NCI-H128 (cell line): ENCODE measurements at regions not wholly inside any gene's neighbourhood (a gene's known extent, or its start where the extent isn't known, plus 50 kb on each side); places are given as distances from the start of the nearest gene placed in this dataset.
"Not testable (repeated sequence)": the region's sequence is repeated elsewhere in the genome, so short reads cannot be mapped to it uniquely, and the experiment has no call there.

Source experiments
- DNase-seq: peaks from one replicate; lab custom pipeline; 2025; ENCODE audit not compliant: unreplicated experiment; lab: John Stamatoyannopoulos, UW

- DNase-seq: no peak
Measured at GRCh38 chr2:133970641-133971040, 283.2 kb upstream of the MGAT5 start.

GRCh38 chr2:133972297-133972696 lies 281.6 kb upstream of the MGAT5 start:
- DNase-seq: no peak

- DNase-seq: no peak
Measured at GRCh38 chr2:133972786-133973185, 281.1 kb upstream of the MGAT5 start.

- no peak for DNase-seq
Measured at GRCh38 chr2:133974353-133974752, 279.5 kb upstream of the MGAT5 start.

- no peak for DNase-seq
Measured at GRCh38 chr2:133975135-133975534, 278.7 kb upstream of the MGAT5 start.

GRCh38 chr2:133975676-133976428 lies 278.0 kb upstream of the MGAT5 start:
- no peak for DNase-seq

- no peak for DNase-seq
Measured at GRCh38 chr2:133976659-133977058, 277.2 kb upstream of the MGAT5 start.

GRCh38 chr2:133977405-133977804 lies 276.5 kb upstream of the MGAT5 start:
- DNase-seq: no peak

- no peak for DNase-seq
Measured at GRCh38 chr2:133982256-133982655, 271.6 kb upstream of the MGAT5 start.

- no peak for DNase-seq
Measured at GRCh38 chr2:133985563-133985962, 268.3 kb upstream of the MGAT5 start.

GRCh38 chr2:133986081-133986837 lies 267.6 kb upstream of the MGAT5 start:
- DNase-seq: no peak

GRCh38 chr2:133986881-133987795 lies 266.7 kb upstream of the MGAT5 start:
- DNase-seq: no peak

- DNase-seq: no peak
Measured at GRCh38 chr2:133988316-133988891, 265.5 kb upstream of the MGAT5 start.

GRCh38 chr2:133991606-133992168 lies 262.2 kb upstream of the MGAT5 start:
- no peak for DNase-seq

GRCh38 chr2:133992454-133992853 lies 261.4 kb upstream of the MGAT5 start:
- DNase-seq: no peak

- DNase-seq: no peak
Measured at GRCh38 chr2:133993160-133993559, 260.7 kb upstream of the MGAT5 start.

GRCh38 chr2:133998726-133999125 lies 255.1 kb upstream of the MGAT5 start:
- DNase-seq: not testable (repeated sequence)

- DNase-seq: no peak
Measured at GRCh38 chr2:134002391-134002790, 251.5 kb upstream of the MGAT5 start.

- no peak for DNase-seq
Measured at GRCh38 chr2:134002921-134003320, 251.0 kb upstream of the MGAT5 start.

- DNase-seq: no peak
Measured at GRCh38 chr2:134004467-134004866, 249.4 kb upstream of the MGAT5 start.

- no peak for DNase-seq
Measured at GRCh38 chr2:134008837-134009236, 245.0 kb upstream of the MGAT5 start.
